NCI-H2227 (cell line): ENCODE measurements at regions not wholly inside any gene's neighbourhood (a gene's known extent, or its start where the extent isn't known, plus 50 kb on each side); places are given as distances from the start of the nearest gene placed in this dataset.

Experiments used
- DNase-seq: peaks from one replicate; lab custom pipeline; 2025; ENCODE audit not compliant: unreplicated experiment; lab: John Stamatoyannopoulos, UW

DNA sequence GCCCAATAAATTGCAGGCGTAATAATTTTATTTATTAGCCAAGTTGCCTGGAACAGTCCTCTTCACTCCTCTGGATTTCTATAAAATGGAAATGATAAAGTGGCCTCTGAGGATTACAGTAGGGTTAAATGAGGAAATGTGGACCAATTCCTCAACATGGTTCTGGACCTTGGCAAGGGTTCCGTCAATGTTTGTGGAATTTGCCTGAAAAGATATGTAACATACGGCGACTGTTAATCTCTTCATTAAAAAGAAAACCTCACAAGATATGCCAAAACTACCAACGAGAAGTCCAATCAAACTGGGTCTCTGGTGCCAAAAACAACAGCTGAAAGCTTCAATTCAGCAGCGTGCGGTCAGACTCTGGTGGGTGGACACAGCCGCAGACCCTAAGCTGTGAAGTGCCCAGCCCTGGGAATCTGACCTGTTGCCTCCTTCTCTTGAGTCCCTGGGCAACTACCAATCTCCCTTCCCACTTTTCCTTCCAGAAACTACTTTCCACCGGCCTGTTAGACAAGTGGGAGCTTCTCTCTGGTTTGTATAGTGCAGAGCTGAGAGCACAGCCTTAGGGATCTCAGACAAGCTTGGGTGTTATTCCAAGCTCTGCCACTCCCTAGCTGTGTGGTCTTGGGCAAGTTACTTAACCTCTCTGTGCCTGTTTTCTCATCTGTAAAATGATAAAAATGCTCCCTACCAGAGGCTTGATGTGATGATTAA, 190.5 kb upstream of the GSC start:
- DNase-seq, result no peak

DNA sequence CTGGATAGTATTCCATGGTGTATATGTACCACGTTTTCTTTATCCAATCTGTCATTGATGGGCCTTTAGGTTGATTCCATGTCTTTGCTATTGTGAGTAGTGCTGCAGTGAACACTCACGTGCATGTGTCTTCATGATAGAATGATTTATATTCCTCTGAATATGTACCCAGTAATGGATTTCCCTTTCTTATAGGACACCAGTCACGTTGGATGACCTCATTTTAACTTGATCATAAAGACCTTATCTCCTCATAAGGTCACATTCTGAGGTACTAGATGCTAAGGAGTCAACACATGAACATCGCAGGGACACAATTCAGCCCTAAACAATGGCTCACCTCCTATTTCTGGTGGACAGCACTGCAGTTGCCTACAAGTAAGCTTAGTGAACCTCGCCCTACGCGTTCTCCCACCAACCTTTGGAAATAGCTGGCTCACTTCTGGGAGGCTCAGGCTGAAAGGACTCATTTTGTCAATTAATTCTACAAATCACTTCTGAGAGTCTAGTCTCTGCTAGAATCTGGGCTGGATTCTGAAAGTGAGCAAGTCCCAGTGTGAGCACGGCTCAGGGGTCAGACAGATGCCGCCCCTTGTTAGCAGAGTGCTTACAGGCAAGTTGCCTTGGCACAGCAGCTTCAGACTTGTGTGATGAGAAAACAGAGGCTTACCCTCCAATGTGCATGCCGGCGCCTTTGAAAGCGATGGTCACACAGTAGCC, 183.8 kb upstream of the GSC start:
- no peak for DNase-seq

- DNase-seq, result no peak
Observed at GRCh38 chr14:94952097-94952496, 182.2 kb upstream of the GSC start.

DNA sequence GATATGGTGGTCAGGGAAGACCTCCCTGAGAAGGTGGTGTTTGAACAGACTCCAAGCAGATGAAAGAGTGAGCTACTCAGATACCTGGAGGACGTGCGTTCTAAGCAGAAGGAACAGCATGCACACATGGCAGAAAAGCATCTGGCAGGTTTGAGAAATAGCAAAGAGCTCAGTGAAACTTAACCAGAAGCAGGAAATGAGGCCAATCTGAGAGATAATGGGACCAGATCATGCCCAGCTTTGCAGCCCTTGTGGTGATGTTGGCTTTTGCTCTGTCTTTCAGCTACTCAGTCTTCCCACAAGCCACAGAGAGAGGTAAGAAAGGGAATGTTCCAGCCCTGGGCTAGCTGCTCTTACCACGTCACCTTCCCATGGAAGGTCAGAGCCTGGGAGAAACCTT, 176.3 kb upstream of the GSC start:
- DNase-seq, result no peak

GRCh38 chr14:94945615-94946014, 175.7 kb upstream of the GSC start:
- DNase-seq, result no peak

DNA sequence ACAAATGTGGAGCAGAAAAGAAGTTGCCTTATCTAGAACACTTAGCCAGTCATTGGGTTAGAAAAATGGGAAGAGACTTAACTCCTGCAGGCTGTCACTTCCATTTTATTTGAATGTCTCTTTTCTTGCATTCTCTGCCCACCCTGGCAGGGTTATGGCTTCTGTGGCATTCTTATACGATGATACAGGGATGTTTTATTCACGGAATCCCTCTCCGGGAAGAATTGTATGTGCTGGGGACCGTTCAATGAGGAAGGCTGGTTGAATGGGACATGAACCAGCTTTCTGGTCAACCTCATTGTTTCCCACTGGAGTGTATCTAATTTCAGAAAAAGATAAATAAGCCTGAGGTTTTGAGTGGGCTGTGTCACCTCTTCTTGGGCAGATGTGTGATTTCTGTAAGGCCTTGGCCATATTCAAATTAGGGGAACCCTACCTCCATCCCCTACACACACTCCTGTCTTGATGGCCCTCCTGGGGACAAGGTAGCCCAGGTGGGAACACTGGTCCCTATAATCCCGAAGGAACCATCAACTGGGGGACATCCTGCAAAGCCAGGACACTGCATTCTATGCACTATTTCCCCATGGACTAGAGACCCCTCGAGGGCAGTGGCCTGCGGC, 174.8 kb upstream of the GSC start:
- DNase-seq, result no peak

- no peak for DNase-seq
Observed at GRCh38 chr14:94942601-94943000, 172.7 kb upstream of the GSC start.

DNA sequence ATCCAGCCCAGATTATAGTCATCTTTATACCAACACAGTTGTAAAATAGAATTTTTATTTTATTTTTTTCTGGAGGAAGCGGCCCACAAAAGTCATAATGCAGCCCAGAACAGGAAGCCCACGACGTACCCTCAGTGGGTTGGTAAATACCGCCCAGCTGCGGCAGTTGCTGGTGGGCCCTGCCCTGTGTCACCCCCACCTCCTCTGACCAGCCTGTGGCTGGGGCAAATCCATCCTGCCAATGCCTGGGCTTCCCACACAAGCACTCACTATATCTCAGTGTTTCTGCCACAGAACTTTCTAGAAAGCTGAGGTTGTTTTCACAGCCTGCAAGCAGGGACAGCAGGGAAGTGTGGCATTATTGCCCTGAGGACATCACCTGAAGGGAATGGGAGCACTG, 171.4 kb upstream of the GSC start:
- no peak for DNase-seq

DNA sequence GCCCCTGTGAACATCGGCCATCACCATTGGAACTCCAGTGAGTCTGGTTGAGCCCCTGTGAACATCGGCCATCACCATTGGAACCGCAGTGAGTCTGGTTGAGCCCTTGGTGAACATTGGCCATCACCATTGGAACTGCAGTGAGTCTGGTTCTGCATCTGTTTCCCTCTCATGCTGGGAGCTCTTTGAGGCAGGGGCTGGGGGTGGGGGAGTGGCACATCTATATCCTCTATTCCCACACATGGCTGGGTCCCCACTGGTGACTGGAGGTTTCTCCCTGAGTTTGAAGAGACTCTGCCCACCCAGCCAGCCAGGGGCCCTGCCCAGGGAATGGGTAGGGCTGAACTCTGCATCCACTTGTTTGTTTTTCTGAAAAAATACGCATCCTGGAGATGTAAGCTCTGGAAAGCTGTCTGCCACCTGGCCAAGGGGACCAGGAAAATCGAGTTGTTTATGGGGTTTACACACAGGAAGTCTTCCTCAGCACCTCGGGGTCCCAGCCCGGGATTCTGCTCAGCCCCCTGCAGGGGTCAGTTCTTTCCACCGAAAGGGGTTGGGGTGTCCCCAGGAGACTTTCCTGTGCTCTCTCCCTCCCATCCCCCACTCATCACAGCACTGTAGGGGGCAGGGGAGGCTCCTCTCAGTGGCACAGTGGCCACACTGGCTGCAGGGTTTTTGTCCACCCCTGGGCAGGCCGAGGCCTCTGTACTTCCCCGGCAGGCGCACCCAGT, 170.5 kb upstream of the GSC start:
- DNase-seq, result no peak

- no peak for DNase-seq
Observed at GRCh38 chr14:94938016-94938415, 168.1 kb upstream of the GSC start.

- no peak for DNase-seq
Observed at GRCh38 chr14:94936901-94937685, 167.2 kb upstream of the GSC start.

DNA sequence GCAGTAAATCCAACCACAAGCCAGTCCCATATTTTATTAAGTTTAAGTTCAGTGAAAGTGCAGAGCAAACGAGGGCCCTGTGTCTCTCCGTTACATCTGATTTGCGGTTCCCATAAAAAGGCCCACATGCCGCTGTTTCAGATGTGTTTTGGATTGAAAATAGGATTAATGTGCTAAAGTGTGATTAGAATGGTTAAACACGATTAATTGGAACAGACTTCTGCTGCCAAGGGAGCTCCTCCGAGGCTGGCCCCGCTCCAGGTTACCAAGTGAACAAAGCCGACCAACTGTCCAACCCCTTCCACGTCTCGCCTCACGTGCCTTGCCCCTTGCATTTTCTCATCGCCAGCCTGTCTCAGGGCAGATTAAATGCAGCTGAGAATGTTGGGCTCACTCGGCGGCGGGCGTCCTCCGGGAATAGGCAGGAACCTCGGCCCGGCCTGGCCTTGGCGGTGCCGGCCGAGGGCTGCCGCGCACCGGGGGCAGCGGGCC, 166.5 kb upstream of the GSC start:
- peak; percentile 63 for DNase-seq

GRCh38 chr14:94935706-94936300, 165.9 kb upstream of the GSC start:
- no peak for DNase-seq

- no peak for DNase-seq
Observed at GRCh38 chr14:94934276-94934810, 164.4 kb upstream of the GSC start.

GRCh38 chr14:94933486-94933885, 163.6 kb upstream of the GSC start:
- DNase-seq, result no peak

DNA sequence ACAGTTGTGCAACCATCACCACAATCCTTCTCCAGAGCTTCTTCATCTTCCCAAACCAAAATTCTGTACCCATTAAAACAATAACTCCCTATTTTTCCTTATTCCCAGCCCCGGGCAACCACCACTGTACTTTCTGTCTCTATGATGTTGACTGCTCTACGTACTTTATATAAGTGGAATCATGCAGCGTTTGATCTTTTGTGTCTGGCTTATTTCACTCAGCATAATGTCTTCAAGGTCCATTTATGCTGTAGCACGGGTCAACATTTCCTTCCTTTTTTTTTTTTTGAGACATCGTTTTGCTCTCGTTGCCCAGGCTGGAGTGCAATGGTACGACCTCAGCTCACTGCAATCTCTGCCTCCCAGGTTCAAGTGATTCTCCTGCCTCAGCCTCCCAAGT, 162.7 kb upstream of the GSC start:
- DNase-seq, result no peak

GRCh38 chr14:94930690-94931089, 160.8 kb upstream of the GSC start:
- no peak for DNase-seq

DNA sequence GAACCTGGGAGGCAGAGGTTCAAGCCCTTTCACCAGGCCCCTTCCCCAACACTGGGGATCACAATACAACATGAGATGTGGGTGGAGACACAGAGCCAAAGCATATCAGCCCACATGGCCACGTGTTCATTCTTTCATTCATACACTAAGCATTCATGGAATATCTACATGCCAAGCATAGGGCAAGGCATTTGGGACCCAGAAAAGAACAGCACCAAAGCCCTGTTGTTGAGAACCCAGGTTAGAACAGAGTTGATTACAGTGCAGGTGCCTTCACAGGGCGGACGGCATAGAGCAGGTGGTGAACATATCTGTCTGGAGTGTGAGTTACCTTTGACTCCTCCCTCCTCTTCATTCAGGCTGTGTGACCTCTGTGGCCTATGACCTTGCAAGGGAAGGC, 159.4 kb upstream of the GSC start:
- DNase-seq, result no peak

GRCh38 chr14:94926176-94926575, 156.3 kb upstream of the GSC start:
- no peak for DNase-seq
